Left cardiac atrium (tissue), 4 donors: ENCODE measurements at regions not wholly inside any gene's neighbourhood (a gene's known extent, or its start where the extent isn't known, plus 50 kb on each side); places are given as distances from the start of the nearest gene placed in this dataset.
"Not testable (repeated sequence)": the region's sequence is repeated elsewhere in the genome, so short reads cannot be mapped to it uniquely, and the experiment has no call there.

Experiments
- ATAC-seq, 2 donors: fragments of 200-7000 bp; cut with Tn5 transposase; one replicate each; pipeline ENCODE4 v1.9.1; 2020; ENCODE audit warnings: mild to moderate bottlenecking in 2 of 2, moderate library complexity in 2 of 2
- DNase-seq: peaks from one replicate; pipeline ENCODE4 v3.0.0-alpha.2; 2020
- intact Hi-C, 2 donors: fragments of 100-400 bp; cut with DNase I; formaldehyde crosslinking; loops; one replicate each; pipeline versions ENCODE4 v1.14.1 to v1.15.1; 2022 to 2023
- donor health status: DM: no; HTN: yes; CAD: no.
- donor health status: DM: no; HTN: yes; CAD: no; lungs with severe emphysema.
- donor health status: DM: yes; HTN: yes; CAD: no.
- donor health status: Dilated cardiomyopathy.

GRCh38 chr10:120103738-120104560, 211.4 kb downstream of the SEC23IP start:
- DNase-seq (no peak), ATAC-seq (no peak)
- intact Hi-C loops, result no loop called here

GRCh38 chr10:120105001-120105400, 212.5 kb downstream of the SEC23IP start:
- no peak for DNase-seq
- no peak for ATAC-seq
- intact Hi-C loops, result no loop called here

GRCh38 chr10:120105492-120105891, 213.0 kb downstream of the SEC23IP start:
- no peak for DNase-seq
- intact Hi-C loops, result no loop called here
- no peak for ATAC-seq

GRCh38 chr10:120108916-120109315, 216.4 kb downstream of the SEC23IP start:
- ATAC-seq (no peak), DNase-seq (no peak)
- intact Hi-C loops, result no loop called here

- ATAC-seq, intact Hi-C loops, DNase-seq: not testable (repeated sequence)
These were observed 217.2 kb downstream of the SEC23IP start for GRCh38 chr10:120109725-120110124.

- ATAC-seq (no peak), DNase-seq (no peak)
- intact Hi-C loops, result no loop called here
These were observed 217.7 kb downstream of the SEC23IP start for GRCh38 chr10:120110196-120110595.

GRCh38 chr10:120111628-120112027, 219.1 kb downstream of the SEC23IP start:
- intact Hi-C loops, result no loop called here
- DNase-seq, result no peak
- no peak for ATAC-seq

- intact Hi-C loops, result no loop called here
- no peak for ATAC-seq
- no peak for DNase-seq
These were observed 220.3 kb downstream of the SEC23IP start for GRCh38 chr10:120112809-120113208.

GRCh38 chr10:120115959-120116358, 223.4 kb downstream of the SEC23IP start:
- ATAC-seq (no peak), DNase-seq (no peak)
- intact Hi-C loops, result no loop called here

- ATAC-seq (no peak), DNase-seq (no peak)
- intact Hi-C loops, result no loop called here
These were observed 229.2 kb downstream of the SEC23IP start for GRCh38 chr10:120121768-120122167.

- DNase-seq (no peak), ATAC-seq (no peak)
- intact Hi-C loops, result no loop called here
These were observed 238.7 kb downstream of the SEC23IP start for GRCh38 chr10:120131183-120131582.

- intact Hi-C loops, result no loop called here
- DNase-seq (no peak), ATAC-seq (no peak)
These were observed 240.3 kb downstream of the SEC23IP start for GRCh38 chr10:120132811-120133210.

GRCh38 chr10:120138689-120139088, 246.2 kb downstream of the SEC23IP start:
- intact Hi-C loops, result no loop called here
- DNase-seq (no peak), ATAC-seq (no peak)

- ATAC-seq (no peak), DNase-seq (no peak)
- intact Hi-C loops, result no loop called here
These were observed 252.6 kb downstream of the SEC23IP start for GRCh38 chr10:120145107-120145506.

- ATAC-seq (no peak), DNase-seq (no peak)
- intact Hi-C loops, result no loop called here
These were observed 264.2 kb downstream of the SEC23IP start for GRCh38 chr10:120156614-120157274.

GRCh38 chr10:120161111-120161510, 268.6 kb downstream of the SEC23IP start:
- ATAC-seq, result no peak
- DNase-seq, result no peak
- intact Hi-C loops, result no loop called here

GRCh38 chr10:120162471-120162870, 269.9 kb downstream of the SEC23IP start:
- intact Hi-C loops, result no loop called here
- no peak for ATAC-seq

GRCh38 chr10:120172356-120172755, 279.8 kb downstream of the SEC23IP start:
- intact Hi-C loops, result no loop called here
- ATAC-seq (no peak), DNase-seq (no peak)

More at GRCh38 chr10:120162471-120162870, 269.9 kb downstream of the SEC23IP start:
- no peak for DNase-seq

GRCh38 chr10:120174491-120174890, 282.0 kb downstream of the SEC23IP start:
- ATAC-seq (no peak), DNase-seq (no peak)
- intact Hi-C loops, result no loop called here

GRCh38 chr10:120177330-120177729, 279.7 kb upstream of the PLPP4 start:
- DNase-seq (no peak), ATAC-seq (no peak)
- intact Hi-C loops, result no loop called here

GRCh38 chr10:120180160-120180559, 276.9 kb upstream of the PLPP4 start:
- DNase-seq (no peak), ATAC-seq (no peak)
- intact Hi-C loops, result no loop called here
